ENCODE measurements at regions not wholly inside any gene's neighbourhood (a gene's known extent, or its start where the extent isn't known, plus 50 kb on each side); places are given as distances from the start of the nearest gene placed in this dataset.

DNA sequence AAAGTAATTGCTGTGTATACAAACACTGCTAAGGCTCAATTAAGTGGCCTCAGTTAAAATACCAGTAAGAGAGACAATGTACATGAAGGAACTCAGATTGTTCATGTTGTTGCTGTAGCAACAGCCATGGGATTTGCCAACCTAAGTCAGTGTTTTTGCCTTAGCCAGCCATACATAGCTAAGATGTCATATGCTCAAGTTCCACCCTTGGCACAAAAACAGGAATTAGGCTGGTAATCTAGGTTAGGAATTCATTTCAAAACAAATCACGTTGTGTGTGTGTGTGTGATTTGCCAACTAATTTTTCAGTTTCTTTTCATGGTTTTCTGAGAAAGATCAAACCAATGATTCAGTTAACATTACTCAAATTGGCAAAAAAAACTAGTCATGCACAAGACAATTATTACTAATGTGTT is 143.7 kb upstream of the KCNMB2 start:
- Histone ChIP-seq H3K27ac (no peak overlapping the region), H3K9ac (ENCODE audit: insufficient read length) (no peak overlapping the region), H3K9me3 (ENCODE audit: low read depth, low read length) (no peaks in the 10 kb centered on the region), H3K36me3 (ENCODE audit: insufficient read depth, low read length) (no peaks in the 10 kb centered on the region; the same call in 1 of the 2 replicates), H3K4me3 (no peak overlapping the region)
- TF ChIP-seq FOXP2 (optimal IDR thresholded peaks at IDR 0.05; ENCODE audit: control extremely low read depth, extremely low read length, insufficient read depth) (no peak), POLR2AphosphoS5 (IDR thresholded peaks at IDR 0.05; ENCODE audit: borderline replicate concordance, low read depth, low read length) (no peak), EZH2 (IDR thresholded peaks at IDR 0.05) (no peak)
- DNase-seq (ENCODE audit: low read depth, low spot score): no peak

DNA sequence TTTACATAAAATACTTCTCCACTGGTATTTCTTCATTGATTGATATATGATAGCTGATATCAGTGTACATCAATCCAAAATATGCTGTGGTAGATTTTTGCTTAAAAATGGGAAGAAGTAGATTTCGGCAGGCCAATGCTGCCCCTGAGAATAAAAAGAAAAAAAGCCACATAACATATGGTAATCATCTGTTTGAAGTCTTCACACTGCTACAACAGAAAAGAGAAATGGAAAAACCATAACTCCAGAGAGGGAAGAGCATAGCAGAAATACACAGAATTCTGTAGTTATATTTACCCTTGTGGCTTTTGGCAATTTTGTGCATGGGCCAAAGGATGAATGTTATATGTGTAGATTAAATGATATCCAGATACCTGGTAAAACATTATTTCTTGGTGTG is 143.1 kb upstream of the KCNMB2 start:
- no peak for DNase-seq (ENCODE audit: low read depth, low spot score)
- no peak overlapping the region for H3K4me3 ChIP-seq
- TF ChIP-seq FOXP2 (optimal IDR thresholded peaks at IDR 0.05; ENCODE audit: control extremely low read depth, extremely low read length, insufficient read depth): no peak
- no peak for TF ChIP-seq EZH2 (IDR thresholded peaks at IDR 0.05)
- TF ChIP-seq POLR2AphosphoS5 (IDR thresholded peaks at IDR 0.05; ENCODE audit: borderline replicate concordance, low read depth, low read length): no peak
- no peak overlapping the region for H3K27ac ChIP-seq
- no peaks in the 10 kb centered on the region; the same call in 1 of the 2 replicates for H3K9me3 ChIP-seq (ENCODE audit: low read depth, low read length)
- H3K36me3 ChIP-seq (ENCODE audit: insufficient read depth, low read length): no peaks in the 10 kb centered on the region; the same call in 1 of the 2 replicates
- no peak overlapping the region for H3K9ac ChIP-seq (ENCODE audit: insufficient read length)

DNA sequence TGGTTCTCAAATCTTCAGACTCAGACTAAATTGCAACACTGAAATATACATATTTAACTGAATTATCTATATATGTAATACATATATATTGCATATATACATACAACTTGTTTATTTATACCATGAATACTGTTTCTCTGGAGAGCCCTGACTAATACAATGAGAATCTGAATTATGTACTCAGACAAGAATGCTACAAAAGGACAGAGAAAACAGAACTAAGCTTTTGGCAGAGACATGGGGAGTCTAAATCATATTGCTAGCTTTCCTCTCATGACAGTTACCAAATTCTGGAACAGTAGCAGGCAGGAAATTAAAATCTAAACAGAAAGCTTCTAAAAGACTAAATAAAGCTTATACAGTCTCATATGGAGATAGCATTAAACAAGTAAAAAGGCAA is 142.4 kb upstream of the KCNMB2 start:
- Histone ChIP-seq H3K27ac (peak overlapping the region; percentile 11; the same call in 1 of the 2 replicates), H3K4me3 (no peak overlapping the region), H3K9me3 (ENCODE audit: low read depth, low read length) (no peaks in the 10 kb centered on the region; the same call in 1 of the 2 replicates), H3K9ac (ENCODE audit: insufficient read length) (no peak overlapping the region), H3K36me3 (ENCODE audit: insufficient read depth, low read length) (no peaks in the 10 kb centered on the region; the same call in 1 of the 2 replicates)
- no peak for DNase-seq (ENCODE audit: low read depth, low spot score)
- no peak for TF ChIP-seq FOXP2 (optimal IDR thresholded peaks at IDR 0.05; ENCODE audit: control extremely low read depth, extremely low read length, insufficient read depth)
- TF ChIP-seq POLR2AphosphoS5 (IDR thresholded peaks at IDR 0.05; ENCODE audit: borderline replicate concordance, low read depth, low read length): no peak
- no peak for TF ChIP-seq EZH2 (IDR thresholded peaks at IDR 0.05)

DNA sequence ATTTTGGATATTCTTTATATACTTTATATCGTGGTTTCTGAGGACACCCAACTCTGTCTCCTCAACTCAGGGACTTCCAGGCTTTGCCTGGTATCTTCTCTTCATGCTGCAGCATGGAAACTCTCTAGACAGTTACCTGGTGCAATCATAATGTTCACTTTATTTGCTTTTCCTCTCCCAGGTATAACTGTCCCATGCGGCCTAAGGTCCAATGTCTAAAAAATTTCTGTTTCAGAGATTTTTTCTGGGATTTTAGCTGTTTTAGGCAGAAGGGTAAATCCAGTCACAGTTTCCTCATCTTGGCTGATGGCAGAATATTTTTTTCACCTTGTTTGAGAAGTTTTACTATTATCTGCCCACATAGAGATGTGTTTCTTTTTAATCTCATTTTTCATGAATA is 139.9 kb upstream of the KCNMB2 start:
- no peaks in the 10 kb centered on the region; the same call in 1 of the 2 replicates for H3K36me3 ChIP-seq (ENCODE audit: insufficient read depth, low read length)
- TF ChIP-seq POLR2AphosphoS5 (IDR thresholded peaks at IDR 0.05; ENCODE audit: borderline replicate concordance, low read depth, low read length) (no peak), FOXP2 (optimal IDR thresholded peaks at IDR 0.05; ENCODE audit: control extremely low read depth, extremely low read length, insufficient read depth) (no peak), EZH2 (IDR thresholded peaks at IDR 0.05) (no peak)
- H3K27ac ChIP-seq: no peak overlapping the region
- no peak for DNase-seq (ENCODE audit: low read depth, low spot score)
- no peaks in the 10 kb centered on the region; the same call in 1 of the 2 replicates for H3K9me3 ChIP-seq (ENCODE audit: low read depth, low read length)
- no peak overlapping the region for H3K4me3 ChIP-seq
- H3K9ac ChIP-seq (ENCODE audit: insufficient read length): no peak overlapping the region

DNA sequence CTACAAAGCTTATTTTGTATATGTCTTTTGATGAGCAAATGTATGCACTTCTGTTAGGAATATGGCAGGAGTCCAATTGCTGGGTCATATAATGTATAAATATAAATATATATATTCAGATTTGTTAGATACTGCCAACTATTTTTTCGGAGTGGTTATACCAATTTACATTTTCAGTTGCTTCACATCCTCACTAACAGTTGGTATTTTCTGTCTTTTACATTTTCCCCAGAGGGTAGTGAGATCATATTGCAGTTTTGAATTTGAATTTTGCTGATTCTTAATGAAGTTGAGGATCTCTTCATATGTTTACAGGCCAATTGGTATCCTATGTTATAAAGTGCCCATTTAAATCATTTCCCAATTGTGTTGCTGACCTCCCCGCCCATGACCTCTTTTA is 139.0 kb upstream of the KCNMB2 start:
- no peak for TF ChIP-seq POLR2AphosphoS5 (IDR thresholded peaks at IDR 0.05; ENCODE audit: borderline replicate concordance, low read depth, low read length)
- TF ChIP-seq EZH2 (IDR thresholded peaks at IDR 0.05): no peak
- no peak for TF ChIP-seq FOXP2 (optimal IDR thresholded peaks at IDR 0.05; ENCODE audit: control extremely low read depth, extremely low read length, insufficient read depth)
- Histone ChIP-seq H3K36me3 (ENCODE audit: insufficient read depth, low read length) (no peaks in the 10 kb centered on the region; the same call in 1 of the 2 replicates), H3K9ac (ENCODE audit: insufficient read length) (no peak overlapping the region), H3K9me3 (ENCODE audit: low read depth, low read length) (no peaks in the 10 kb centered on the region; the same call in 1 of the 2 replicates), H3K4me3 (no peak overlapping the region), H3K27ac (peak overlapping the region; percentile 68; the same call in 1 of the 2 replicates)
- DNase-seq (ENCODE audit: low read depth, low spot score): peak; percentile 67

DNA sequence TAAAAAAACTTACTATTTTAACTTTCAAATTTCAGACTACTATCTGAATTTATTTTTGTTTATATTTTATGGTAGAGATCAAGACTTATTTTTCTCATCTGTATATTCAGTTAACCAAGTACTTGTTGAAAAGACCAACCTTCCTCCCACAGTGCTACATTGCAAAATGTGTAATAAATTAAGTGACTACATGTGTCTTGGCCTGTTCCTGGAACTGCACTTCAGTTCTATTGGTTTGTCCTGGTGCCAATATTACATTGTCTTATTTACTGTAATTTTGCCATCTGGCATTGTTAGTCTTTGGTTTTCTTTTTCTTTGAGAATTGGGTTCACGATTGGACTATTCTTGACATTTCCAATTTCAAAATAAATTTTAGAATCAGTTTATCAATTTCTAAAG is 138.4 kb upstream of the KCNMB2 start:
- H3K9ac ChIP-seq (ENCODE audit: insufficient read length): no peak overlapping the region

DNA sequence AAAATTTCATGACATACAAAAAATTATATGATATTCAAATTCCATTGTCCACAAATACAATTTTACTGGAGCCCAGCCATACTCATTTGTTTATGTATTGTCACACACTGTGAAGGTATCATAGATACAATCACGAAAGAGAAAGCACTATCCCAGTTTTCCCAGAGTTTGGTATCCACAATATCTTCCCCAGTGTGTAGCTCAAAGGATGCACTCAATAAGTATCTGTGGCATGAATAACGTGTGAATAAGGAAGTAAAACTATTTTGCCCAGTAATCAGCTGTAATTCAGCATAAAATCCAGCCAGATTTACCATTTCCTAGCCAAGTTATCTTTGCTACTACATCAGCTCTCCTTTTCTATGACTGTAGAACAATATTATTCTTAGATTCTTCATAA is 131.3 kb upstream of the KCNMB2 start:
- Histone ChIP-seq H3K4me3 (peak overlapping the region; percentile 54), H3K27ac (peak overlapping the region; percentile 77), H3K9ac (ENCODE audit: insufficient read length) (peak overlapping the region; percentile 17), H3K9me3 (ENCODE audit: low read depth, low read length) (no peaks in the 10 kb centered on the region), H3K36me3 (ENCODE audit: insufficient read depth, low read length) (no peaks in the 10 kb centered on the region)
- DNase-seq (ENCODE audit: low read depth, low spot score): no peak
- TF ChIP-seq EZH2 (IDR thresholded peaks at IDR 0.05): no peak
- no peak for TF ChIP-seq POLR2AphosphoS5 (IDR thresholded peaks at IDR 0.05; ENCODE audit: borderline replicate concordance, low read depth, low read length)
- no peak for TF ChIP-seq FOXP2 (optimal IDR thresholded peaks at IDR 0.05; ENCODE audit: control extremely low read depth, extremely low read length, insufficient read depth)

More for the DNA sequence above, 138.4 kb upstream of the KCNMB2 start:
- no peak for DNase-seq (ENCODE audit: low read depth, low spot score)
- no peaks in the 10 kb centered on the region; the same call in 1 of the 2 replicates for H3K36me3 ChIP-seq (ENCODE audit: insufficient read depth, low read length)
- peak overlapping the region; percentile 68; the same call in 1 of the 2 replicates for H3K27ac ChIP-seq
- no peak overlapping the region for H3K4me3 ChIP-seq
- TF ChIP-seq POLR2AphosphoS5 (IDR thresholded peaks at IDR 0.05; ENCODE audit: borderline replicate concordance, low read depth, low read length): no peak
- no peak for TF ChIP-seq EZH2 (IDR thresholded peaks at IDR 0.05)
- no peak for TF ChIP-seq FOXP2 (optimal IDR thresholded peaks at IDR 0.05; ENCODE audit: control extremely low read depth, extremely low read length, insufficient read depth)
- H3K9me3 ChIP-seq (ENCODE audit: low read depth, low read length): no peaks in the 10 kb centered on the region; the same call in 1 of the 2 replicates

DNA sequence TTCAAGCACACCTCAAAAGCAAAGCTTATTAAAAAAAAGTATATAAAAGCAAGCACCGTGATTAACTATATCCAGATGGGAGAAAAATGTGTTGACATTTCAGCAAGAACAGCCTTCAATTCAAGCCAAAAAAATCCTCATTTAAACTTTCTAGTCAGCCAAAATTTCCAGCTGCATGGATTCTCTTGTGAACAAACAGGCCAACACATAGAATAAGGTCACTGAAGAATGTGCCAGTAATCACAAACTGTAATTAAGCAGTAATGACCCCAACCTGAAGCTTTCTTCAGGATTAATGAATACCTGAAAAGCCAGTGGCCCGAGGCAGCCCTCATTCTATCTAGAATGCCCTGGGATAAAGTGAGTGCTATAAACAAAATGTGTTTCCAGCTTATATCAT is 130.7 kb upstream of the KCNMB2 start:
- Histone ChIP-seq H3K9me3 (ENCODE audit: low read depth, low read length) (no peaks in the 10 kb centered on the region), H3K36me3 (ENCODE audit: insufficient read depth, low read length) (no peaks in the 10 kb centered on the region), H3K27ac (peak overlapping the region; percentile 77), H3K4me3 (peak overlapping the region; percentile 54), H3K9ac (ENCODE audit: insufficient read length) (peak overlapping the region; percentile 17)
- TF ChIP-seq POLR2AphosphoS5 (IDR thresholded peaks at IDR 0.05; ENCODE audit: borderline replicate concordance, low read depth, low read length) (no peak), EZH2 (IDR thresholded peaks at IDR 0.05) (no peak), FOXP2 (optimal IDR thresholded peaks at IDR 0.05; ENCODE audit: control extremely low read depth, extremely low read length, insufficient read depth) (no peak)
- no peak for DNase-seq (ENCODE audit: low read depth, low spot score)

DNA sequence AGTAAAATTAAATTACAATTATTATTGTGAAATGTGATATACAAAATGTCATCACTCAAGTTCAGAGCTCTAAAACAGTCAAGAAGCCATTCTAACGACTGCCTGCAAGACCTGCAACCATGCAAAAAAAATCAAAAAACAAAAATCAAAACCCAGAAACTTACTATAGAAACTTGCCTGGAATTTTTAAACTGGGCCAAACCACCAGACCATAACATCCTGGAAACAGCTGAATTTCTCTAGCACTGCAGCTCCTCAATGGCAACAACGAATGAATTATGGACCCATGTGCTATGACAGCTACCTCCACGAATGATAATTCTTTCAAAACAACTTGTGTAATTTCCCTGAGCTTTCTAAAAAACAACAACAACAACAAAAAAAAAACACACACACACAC is 130.0 kb upstream of the KCNMB2 start:
- TF ChIP-seq EZH2 (IDR thresholded peaks at IDR 0.05) (no peak), POLR2AphosphoS5 (IDR thresholded peaks at IDR 0.05; ENCODE audit: borderline replicate concordance, low read depth, low read length) (no peak), FOXP2 (optimal IDR thresholded peaks at IDR 0.05; ENCODE audit: control extremely low read depth, extremely low read length, insufficient read depth) (peak; percentile 29)
- H3K36me3 ChIP-seq (ENCODE audit: insufficient read depth, low read length): no peaks in the 10 kb centered on the region
- no peak overlapping the region for H3K4me3 ChIP-seq

More for the DNA sequence above, 130.0 kb upstream of the KCNMB2 start:
- Histone ChIP-seq H3K27ac (peak overlapping the region; percentile 77; the same call in 1 of the 2 replicates), H3K9ac (ENCODE audit: insufficient read length) (no peak overlapping the region), H3K9me3 (ENCODE audit: low read depth, low read length) (no peaks in the 10 kb centered on the region)
- DNase-seq (ENCODE audit: low read depth, low spot score): no peak

Data from SK-N-MC (cell line).